SH-SY5Y (cell line): ENCODE measurements at regions not wholly inside any gene's neighbourhood (a gene's known extent, or its start where the extent isn't known, plus 50 kb on each side); places are given as distances from the start of the nearest gene placed in this dataset.

Experiments used
- GATA2 ChIP-seq: IDR thresholded peaks from 2 replicates; pipeline ENCODE4 v1.6.1; 2011; ENCODE audit warnings: mild to moderate bottlenecking, low read depth, low read length
- GATA3 ChIP-seq: IDR thresholded peaks from 2 replicates; pipeline ENCODE4 v1.6.1; 2011; ENCODE audit warnings: low read depth, mild to moderate bottlenecking, low read length, moderate library complexity

DNA sequence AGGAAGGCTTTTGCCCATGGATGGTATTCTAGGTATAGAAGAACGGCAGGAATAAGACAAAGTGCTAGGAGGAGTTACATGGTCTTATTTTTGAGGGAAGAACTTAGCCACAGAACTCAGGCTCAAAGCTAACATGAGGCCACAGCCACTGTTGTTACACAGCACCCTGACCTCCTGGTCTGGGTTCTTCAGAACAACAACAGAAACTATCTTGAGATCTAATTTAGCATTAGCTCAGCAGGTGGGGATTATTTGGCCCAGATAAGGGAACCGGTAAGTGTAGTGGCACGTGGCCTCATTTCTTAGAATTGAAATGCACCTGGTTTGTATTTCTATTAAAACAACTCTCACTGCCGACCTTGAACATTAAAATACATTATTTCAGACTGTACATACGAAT is 1168.7 kb upstream of the SEMA6A start:
- TF ChIP-seq GATA3 (no peak), GATA2 (no peak)
